GM21447 (cell line): ENCODE measurements at regions not wholly inside any gene's neighbourhood (a gene's known extent, or its start where the extent isn't known, plus 50 kb on each side); places are given as distances from the start of the nearest gene placed in this dataset.
"Not testable (repeated sequence)": the region's sequence is repeated elsewhere in the genome, so short reads cannot be mapped to it uniquely, and the experiment has no call there.

ENCODE experiments used
- ATAC-seq: cut with Tn5 transposase; IDR thresholded peaks from one replicate; pipeline ENCODE4 v1.9.1; 2021; ENCODE audit not compliant: unreplicated experiment

GRCh38 chr14:54241517-54241916, 155.3 kb upstream of the CDKN3 start:
- ATAC-seq = no peak

GRCh38 chr14:54251356-54251755, 145.5 kb upstream of the CDKN3 start:
- no peak for ATAC-seq

- ATAC-seq = no peak
These were observed 144.6 kb upstream of the CDKN3 start for GRCh38 chr14:54252072-54252730.

GRCh38 chr14:54253195-54253947, 143.4 kb upstream of the CDKN3 start:
- ATAC-seq = no peak

GRCh38 chr14:54256156-54256555, 140.7 kb upstream of the CDKN3 start:
- ATAC-seq = no peak

- ATAC-seq = no peak
These were observed 139.4 kb upstream of the CDKN3 start for GRCh38 chr14:54257424-54257823.

GRCh38 chr14:54258382-54258781, 138.4 kb upstream of the CDKN3 start:
- no peak for ATAC-seq

- ATAC-seq = no peak
These were observed 137.0 kb upstream of the CDKN3 start for GRCh38 chr14:54259821-54260220.

GRCh38 chr14:54261283-54261682, 135.5 kb upstream of the CDKN3 start:
- ATAC-seq = no peak

- not testable (repeated sequence) for ATAC-seq
These were observed 130.2 kb upstream of the CDKN3 start for GRCh38 chr14:54266616-54267015.

GRCh38 chr14:54267172-54267571, 129.6 kb upstream of the CDKN3 start:
- peak; percentile 90 for ATAC-seq

- no peak for ATAC-seq
These were observed 120.6 kb upstream of the CDKN3 start for GRCh38 chr14:54275997-54276725.

GRCh38 chr14:54278087-54278486, 118.7 kb upstream of the CDKN3 start:
- ATAC-seq = no peak

- ATAC-seq = no peak
These were observed 118.0 kb upstream of the CDKN3 start for GRCh38 chr14:54278665-54279295.

- no peak for ATAC-seq
These were observed 114.0 kb upstream of the CDKN3 start for GRCh38 chr14:54282849-54283248.

GRCh38 chr14:54285030-54285429, 111.8 kb upstream of the CDKN3 start:
- ATAC-seq = no peak

- ATAC-seq = no peak
These were observed 105.2 kb upstream of the CDKN3 start for GRCh38 chr14:54291491-54292191.

- ATAC-seq = no peak
These were observed 102.0 kb upstream of the CDKN3 start for GRCh38 chr14:54294802-54295201.

- no peak for ATAC-seq
These were observed 97.1 kb upstream of the CDKN3 start for GRCh38 chr14:54299410-54300363.

GRCh38 chr14:54300881-54301280, 95.9 kb upstream of the CDKN3 start:
- ATAC-seq = no peak
